Gastroesophageal sphincter (tissue), 4 donors: ENCODE measurements at regions not wholly inside any gene's neighbourhood (a gene's known extent, or its start where the extent isn't known, plus 50 kb on each side); places are given as distances from the start of the nearest gene placed in this dataset.

Experiments
- ATAC-seq: fragments of 150-250 bp; one replicate; pipeline ENCODE4 v1.9.1; 2016; ENCODE audit warnings: mild to moderate bottlenecking, moderate library complexity
- H3K27ac ChIP-seq, 4 donors: fragments of 200-600 bp; sonication (generic) in 3 of 4; 1 replicate in 3 of 4; 2 replicates in 1 of 4; pipeline ENCODE4 v1.5.1; 2016 to 2019
- H3K27me3 ChIP-seq: fragments of 200-600 bp; sonication (generic); one replicate; pipeline ENCODE4 v1.5.1; 2019
- H3K36me3 ChIP-seq, 2 donors: fragments of 200-600 bp; sonication (generic); one replicate each; pipeline ENCODE4 v1.5.1; 2019; ENCODE audit warnings: control low read depth in 1 of 2
- H3K4me1 ChIP-seq, 3 donors: fragments of 200-600 bp; sonication (generic); 1 replicate in 2 of 3; 2 replicates in 1 of 3; pipeline ENCODE4 v1.5.1; 2016 to 2019; ENCODE audit warnings: control low read depth in 2 of 3
- H3K4me3 ChIP-seq, 2 donors: fragments of 200-600 bp; sonication (generic); one replicate each; pipeline ENCODE4 v1.5.1; 2019; ENCODE audit warnings: mild to moderate bottlenecking in 1 of 2, moderate library complexity in 1 of 2
- H3K9me3 ChIP-seq, 3 donors: fragments of 200-600 bp; sonication (generic); one replicate each; pipeline ENCODE4 v1.5.1; 2017 to 2019; ENCODE audit warnings: control low read depth in 2 of 3
- EP300 ChIP-seq: sonication (generic); formaldehyde crosslinking; IDR thresholded peaks from one replicate; pipeline ENCODE4 v1.6.1; 2017; ENCODE audit warnings: antibody characterized with exemption, mild to moderate bottlenecking
- POLR2A ChIP-seq, 2 donors: fragments of 450-650 bp; IDR thresholded peaks; one replicate each; pipeline ENCODE4 v1.6.1; 2017; ENCODE audit warnings: antibody characterized with exemption in 2 of 2, mild to moderate bottlenecking in 2 of 2, moderate library complexity in 1 of 2
- POLR2AphosphoS5 ChIP-seq: sonication (generic); formaldehyde crosslinking; IDR thresholded peaks from one replicate; pipeline ENCODE4 v1.6.1; 2017; ENCODE audit warnings: antibody characterized with exemption
- WGBS, 2 donors: methylation state at CpG; one replicate each; pipeline ENCODE4 v1.1.5; 2018; ENCODE audit warnings: low coverage in 1 of 2; 5-methylcytosine and 5-hydroxymethylcytosine counted together
- TF ChIP-seq, protein P1 (sequence below), 4 experiments: fragments of 200-600 bp in 2 of 4; fragments of 450-650 bp in 2 of 4; sonication (generic) in 1 of 4; IDR thresholded peaks; one replicate each; pipeline ENCODE4 v1.5.1; 2017 to 2019; ENCODE audit warnings: antibody characterized with exemption in 4 of 4, mild to moderate bottlenecking in 2 of 4, moderate library complexity in 2 of 4

- Histone ChIP-seq H3K27me3 (peaks cover 6% of the 10 kb centered on the region), H3K9me3 (no peaks in the 10 kb centered on the region), H3K27ac (no peak overlapping the region), H3K4me3 (no peak overlapping the region), H3K36me3 (no peaks in the 10 kb centered on the region), H3K4me1 (peaks cover 0 to 3% (median 0%) of the 10 kb centered on the region in 3 donors)
- TF ChIP-seq EP300 (no peak), POLR2AphosphoS5 (no peak), POLR2A (IDR thresholded peaks at IDR 0.05) (no peak)
- TF ChIP-seq, protein P1, sequence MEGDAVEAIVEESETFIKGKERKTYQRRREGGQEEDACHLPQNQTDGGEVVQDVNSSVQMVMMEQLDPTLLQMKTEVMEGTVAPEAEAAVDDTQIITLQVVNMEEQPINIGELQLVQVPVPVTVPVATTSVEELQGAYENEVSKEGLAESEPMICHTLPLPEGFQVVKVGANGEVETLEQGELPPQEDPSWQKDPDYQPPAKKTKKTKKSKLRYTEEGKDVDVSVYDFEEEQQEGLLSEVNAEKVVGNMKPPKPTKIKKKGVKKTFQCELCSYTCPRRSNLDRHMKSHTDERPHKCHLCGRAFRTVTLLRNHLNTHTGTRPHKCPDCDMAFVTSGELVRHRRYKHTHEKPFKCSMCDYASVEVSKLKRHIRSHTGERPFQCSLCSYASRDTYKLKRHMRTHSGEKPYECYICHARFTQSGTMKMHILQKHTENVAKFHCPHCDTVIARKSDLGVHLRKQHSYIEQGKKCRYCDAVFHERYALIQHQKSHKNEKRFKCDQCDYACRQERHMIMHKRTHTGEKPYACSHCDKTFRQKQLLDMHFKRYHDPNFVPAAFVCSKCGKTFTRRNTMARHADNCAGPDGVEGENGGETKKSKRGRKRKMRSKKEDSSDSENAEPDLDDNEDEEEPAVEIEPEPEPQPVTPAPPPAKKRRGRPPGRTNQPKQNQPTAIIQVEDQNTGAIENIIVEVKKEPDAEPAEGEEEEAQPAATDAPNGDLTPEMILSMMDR (IDR thresholded peaks at IDR 0.05), result no peak
- no peak for ATAC-seq
- WGBS, 2 donors, result 80 to 100% methylated on average over 1 of the region's 1 CpG
Measured at GRCh38 chr2:176687944-176688343, 418.7 kb downstream of the MTX2 start.

DNA sequence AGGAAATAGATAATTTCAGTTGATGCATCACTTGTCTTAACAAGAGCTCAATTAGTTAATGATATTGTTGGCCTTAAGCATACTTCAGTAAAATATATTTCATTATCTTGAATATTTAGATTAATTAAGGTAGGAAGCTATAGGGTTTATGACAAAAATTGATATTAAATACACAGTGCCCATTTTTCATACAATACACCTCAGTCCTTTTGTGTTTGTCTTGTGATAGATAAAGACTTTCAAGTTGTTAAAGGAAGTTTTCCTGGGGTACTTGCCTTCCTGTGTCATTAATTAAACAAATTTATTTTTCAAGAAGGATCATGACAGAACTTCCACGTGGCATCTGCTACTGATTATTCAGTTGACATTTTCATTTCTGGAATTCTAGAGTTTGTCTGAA lies 420.5 kb downstream of the MTX2 start:
- no peak overlapping the region for H3K27ac ChIP-seq
- no peaks in the 10 kb centered on the region for H3K4me1 ChIP-seq
- TF ChIP-seq, protein P1 (IDR thresholded peaks at IDR 0.05), result no peak
- TF ChIP-seq EP300, result no peak
- H3K9me3 ChIP-seq, result no peaks in the 10 kb centered on the region
- peaks cover 6% of the 10 kb centered on the region for H3K27me3 ChIP-seq
- 62 to 63% methylated on average over 1 of the region's 1 CpG for WGBS, 2 donors
- no peak for ATAC-seq
- no peaks in the 10 kb centered on the region for H3K36me3 ChIP-seq
- no peak overlapping the region for H3K4me3 ChIP-seq

DNA sequence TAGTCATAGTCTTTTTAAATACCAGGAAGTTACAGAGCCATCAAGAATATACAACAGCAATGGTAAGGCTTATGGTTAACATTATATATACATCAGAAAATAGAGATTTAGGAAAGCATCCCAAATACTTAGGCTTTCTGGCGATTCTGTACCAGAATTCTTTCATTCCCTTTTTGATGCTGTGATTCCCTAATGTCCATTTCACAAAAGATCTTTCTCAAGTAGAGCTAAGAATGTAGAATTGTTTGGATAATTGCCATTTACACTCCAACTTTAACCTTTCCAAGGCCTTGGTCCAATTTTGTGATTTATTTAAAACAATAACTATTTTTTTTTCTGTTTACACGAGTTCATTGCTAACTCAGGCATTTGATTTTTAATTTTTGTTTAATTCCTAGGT lies 422.2 kb downstream of the MTX2 start:
- Histone ChIP-seq H3K4me1 (no peaks in the 10 kb centered on the region), H3K9me3 (no peaks in the 10 kb centered on the region), H3K36me3 (no peaks in the 10 kb centered on the region), H3K27me3 (no peaks in the 10 kb centered on the region), H3K27ac (no peak overlapping the region), H3K4me3 (no peak overlapping the region)
- no peak for ATAC-seq
- TF ChIP-seq POLR2A (IDR thresholded peaks at IDR 0.05) (no peak), EP300 (no peak), POLR2AphosphoS5 (no peak)
- TF ChIP-seq, protein P1 (IDR thresholded peaks at IDR 0.05), result no peak
- WGBS, 2 donors, result 47 to 55% methylated on average over 2 of the region's 2 CpGs

DNA sequence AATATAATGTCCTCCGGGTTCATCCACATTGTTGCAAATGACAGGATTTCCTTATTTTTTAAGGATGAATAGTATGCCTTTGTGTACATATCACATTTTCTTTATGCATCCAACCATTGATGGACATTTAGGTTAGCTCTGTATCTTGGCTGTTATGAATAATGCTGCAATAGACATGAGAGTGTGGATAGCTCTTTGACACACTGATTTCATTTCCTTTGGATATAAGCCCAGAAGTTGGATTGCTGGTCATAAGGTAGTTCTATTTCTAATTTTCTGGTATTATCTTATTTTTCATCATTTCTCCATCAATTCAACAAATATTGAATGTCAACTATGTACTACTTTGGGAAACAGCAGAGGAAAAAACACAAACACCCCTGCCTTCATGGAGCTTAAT lies 423.3 kb downstream of the MTX2 start:
- 87 to 100% methylated on average over 1 of the region's 1 CpG for WGBS, 2 donors

GRCh38 chr2:176699098-176699497 lies 429.9 kb downstream of the MTX2 start:
- ATAC-seq, result no peak
- Histone ChIP-seq H3K4me3 (no peak overlapping the region), H3K4me1 (no peaks in the 10 kb centered on the region), H3K27ac (no peak overlapping the region), H3K27me3 (no peaks in the 10 kb centered on the region), H3K36me3 (no peaks in the 10 kb centered on the region), H3K9me3 (no peaks in the 10 kb centered on the region)
- TF ChIP-seq POLR2A (IDR thresholded peaks at IDR 0.05), result no peak
- TF ChIP-seq POLR2AphosphoS5, result no peak
- TF ChIP-seq EP300, result no peak
- TF ChIP-seq, protein P1 (IDR thresholded peaks at IDR 0.05), result no peak

More for the DNA sequence above, 423.3 kb downstream of the MTX2 start:
- TF ChIP-seq POLR2A (IDR thresholded peaks at IDR 0.05) (no peak), POLR2AphosphoS5 (no peak), EP300 (no peak)
- TF ChIP-seq, protein P1 (IDR thresholded peaks at IDR 0.05), result no peak
- no peaks in the 10 kb centered on the region for H3K36me3 ChIP-seq
- no peaks in the 10 kb centered on the region for H3K27me3 ChIP-seq
- H3K9me3 ChIP-seq, result no peaks in the 10 kb centered on the region
- no peak overlapping the region for H3K4me3 ChIP-seq
- no peak for ATAC-seq
- H3K27ac ChIP-seq, result no peak overlapping the region
- H3K4me1 ChIP-seq, result no peaks in the 10 kb centered on the region
